H1 (cell line): ENCODE measurements at regions not wholly inside any gene's neighbourhood (a gene's known extent, or its start where the extent isn't known, plus 50 kb on each side); places are given as distances from the start of the nearest gene placed in this dataset.

Source experiments
- CTCF ChIA-PET: fragments of 300-600 bp; sonication (Branson Sonifier 250); formaldehyde crosslinking; loops from one replicate; lab custom pipeline; 2021; ENCODE audit not compliant: partially characterized antibody; lab: Charles Lee
- POLR2A ChIA-PET: fragments of 300-600 bp; sonication (Branson Sonifier 250); formaldehyde crosslinking; loops from one replicate; lab custom pipeline; 2021; ENCODE audit warnings: inconsistent platforms; ENCODE audit not compliant: partially characterized antibody; lab: Charles Lee
- DNase-seq, 2 experiments: peaks; one replicate each; pipeline versions ENCODE4 v3.0.0 to v3.0.0-alpha.2; 2010 to 2022; ENCODE audit warnings: low spot score in 2 of 2, low read depth in 1 of 2, mixed read lengths in 1 of 2
- FAIRE-seq: peaks from 2 replicates; lab custom pipeline; 2011; peaks lifted over from hg19 to GRCh38; lab: Jason Lieb, UNC
- H2AFZ ChIP-seq: 2 replicates; pipeline ENCODE4 v1.8.1; 2012; ENCODE audit warnings: low read length, inconsistent platforms
- H2AK5ac ChIP-seq: 2 replicates; pipeline ENCODE4 v1.6.1; 2013; ENCODE audit warnings: low read depth, low read length
- H2BK120ac ChIP-seq: replicated peaks from 2 replicates; pipeline ENCODE3; 2013; ENCODE audit warnings: low read depth, low read length, inconsistent platforms
- H2BK12ac ChIP-seq: 2 replicates; pipeline ENCODE4 v1.6.1; 2013; ENCODE audit warnings: low read depth, low read length
- H2BK15ac ChIP-seq: 2 replicates; pipeline ENCODE4 v1.6.1; 2013; ENCODE audit warnings: low read length
- H2BK20ac ChIP-seq: 2 replicates; pipeline ENCODE4 v1.6.1; 2013; ENCODE audit warnings: low read length
- H2BK5ac ChIP-seq: 2 replicates; pipeline ENCODE4 v1.6.1; 2013; ENCODE audit warnings: low read depth, low read length
- H3K14ac ChIP-seq: 2 replicates; pipeline ENCODE4 v1.6.1; 2013; ENCODE audit warnings: inconsistent platforms; ENCODE audit not compliant: insufficient read length
- H3K18ac ChIP-seq: 2 replicates; pipeline ENCODE4 v1.6.1; 2013; ENCODE audit warnings: low read length; ENCODE audit errors: extremely low read depth
- H3K23ac ChIP-seq: 2 replicates; pipeline ENCODE4 v1.6.1; 2013; ENCODE audit warnings: inconsistent platforms; ENCODE audit not compliant: insufficient read length
- H3K23me2 ChIP-seq: 2 replicates; pipeline ENCODE4 v1.6.1; 2013; ENCODE audit warnings: low read depth, low read length
- H3K27ac ChIP-seq: 2 replicates; pipeline ENCODE4 v1.6.1; 2011; ENCODE audit warnings: low read depth, low read length, inconsistent platforms
- H3K27me3 ChIP-seq, 4 experiments: replicated peaks in 1 of 4; 1 replicate in 1 of 4; 2 replicates in 3 of 4; pipeline versions ENCODE4 v1.6.1 to v1.8.1; 2011 to 2013; ENCODE audit warnings: low read length in 3 of 4, mild to moderate bottlenecking in 3 of 4, inconsistent platforms in 2 of 4, mixed read lengths in 2 of 4, moderate library complexity in 1 of 4; ENCODE audit not compliant: control insufficient read depth in 3 of 4, insufficient read depth in 3 of 4; ENCODE audit errors: extremely low read depth in 1 of 4
- H3K36me3 ChIP-seq, 4 experiments: 2 replicates each; pipeline versions ENCODE4 v1.6.1 to v1.8.1; 2011 to 2013; ENCODE audit warnings: mild to moderate bottlenecking in 4 of 4, low read length in 3 of 4, moderate library complexity in 2 of 4, control low read depth in 1 of 4, inconsistent platforms in 1 of 4; ENCODE audit not compliant: insufficient read depth in 4 of 4, control insufficient read depth in 2 of 4
- H3K4ac ChIP-seq: replicated peaks from 2 replicates; pipeline ENCODE3; 2013; ENCODE audit warnings: low read length, low read depth, mixed read lengths, inconsistent platforms; ENCODE audit not compliant: insufficient read length
- H3K4me1 ChIP-seq, 4 experiments: replicated peaks in 1 of 4; 1 replicate in 1 of 4; 2 replicates in 3 of 4; pipeline versions ENCODE4 v1.6.1 to v1.8.1; 2011 to 2013; ENCODE audit warnings: low read length in 3 of 4, inconsistent platforms in 2 of 4, mixed read lengths in 1 of 4; ENCODE audit not compliant: insufficient read depth in 4 of 4, control insufficient read depth in 3 of 4
- H3K4me2 ChIP-seq, 2 experiments: 2 replicates each; pipeline versions ENCODE4 v1.6.1 to v1.8.1; 2011 to 2013; ENCODE audit warnings: low read depth in 2 of 2, low read length in 2 of 2, control low read depth in 1 of 2, inconsistent platforms in 1 of 2, mild to moderate bottlenecking in 1 of 2; ENCODE audit not compliant: insufficient read depth in 1 of 2
- H3K4me3 ChIP-seq, 4 experiments: fragments of 200-600, 300-600 bp in 1 of 4; sonication (generic), shearing (Covaris generic), sonication (Bioruptor Twin) in 1 of 4; 2 replicates each; pipeline versions ENCODE4 v1.5.1 to v1.8.1; 2011 to 2016; ENCODE audit warnings: low read length in 4 of 4, low read depth in 3 of 4, control low read depth in 2 of 4, inconsistent platforms in 2 of 4, mild to moderate bottlenecking in 2 of 4, mixed read lengths in 1 of 4, moderate library complexity in 1 of 4; ENCODE audit not compliant: insufficient read depth in 2 of 4; ENCODE audit errors: extremely low read depth in 1 of 4
- H3K56ac ChIP-seq: replicated peaks from 2 replicates; pipeline ENCODE3; 2013; ENCODE audit warnings: low read depth, mild to moderate bottlenecking, mixed read lengths, low read length, inconsistent platforms; ENCODE audit not compliant: insufficient read length
- H3K79me1 ChIP-seq: 2 replicates; pipeline ENCODE4 v1.6.1; 2013; ENCODE audit warnings: low read depth, low read length, control low read depth
- H3K79me2 ChIP-seq, 2 experiments: 2 replicates each; pipeline versions ENCODE4 v1.6.1 to v1.8.1; 2012 to 2013; ENCODE audit warnings: low read length in 2 of 2, mild to moderate bottlenecking in 2 of 2, inconsistent platforms in 1 of 2; ENCODE audit not compliant: insufficient read depth in 2 of 2, control insufficient read depth in 1 of 2
- H3K9ac ChIP-seq, 4 experiments: replicated peaks in 1 of 4; 1 replicate in 1 of 4; 2 replicates in 3 of 4; pipeline versions ENCODE4 v1.6.1 to v1.8.1; 2011 to 2013; ENCODE audit warnings: low read depth in 3 of 4, low read length in 3 of 4, control low read depth in 2 of 4, mild to moderate bottlenecking in 2 of 4, moderate library complexity in 2 of 4, inconsistent platforms in 1 of 4; ENCODE audit errors: extremely low read depth in 1 of 4
- H3K9me3 ChIP-seq, 2 experiments: 2 replicates each; pipeline versions ENCODE4 v1.6.1 to v1.8.1; 2012 to 2013; ENCODE audit warnings: mild to moderate bottlenecking in 2 of 2, moderate library complexity in 2 of 2, control low read depth in 1 of 2, inconsistent platforms in 1 of 2, low read depth in 1 of 2, low read length in 1 of 2, mixed read lengths in 1 of 2; ENCODE audit not compliant: insufficient read depth in 2 of 2
- H4K20me1 ChIP-seq, 2 experiments: replicated peaks in 1 of 2; 2 replicates each; pipeline versions ENCODE3 to v1.8.1; 2011 to 2013; ENCODE audit warnings: inconsistent platforms in 2 of 2, low read length in 2 of 2, mild to moderate bottlenecking in 1 of 2; ENCODE audit not compliant: insufficient read depth in 2 of 2, control insufficient read depth in 1 of 2
- H4K5ac ChIP-seq: 2 replicates; pipeline ENCODE4 v1.6.1; 2013; ENCODE audit warnings: low read length, low read depth, mixed read lengths, inconsistent platforms; ENCODE audit not compliant: insufficient read length
- H4K8ac ChIP-seq: 2 replicates; pipeline ENCODE4 v1.8.0; 2013; ENCODE audit warnings: mild to moderate bottlenecking, moderate library complexity, low read length, inconsistent platforms; ENCODE audit not compliant: insufficient read depth; ENCODE audit errors: extremely low read depth
- H4K91ac ChIP-seq: replicated peaks from 2 replicates; pipeline ENCODE3; 2013; ENCODE audit warnings: low read length, mixed read lengths, inconsistent platforms; ENCODE audit not compliant: insufficient read length
- EP300 ChIP-seq, 2 experiments: IDR thresholded peaks; 1 replicate in 1 of 2; 2 replicates in 1 of 2; pipeline ENCODE4 v1.6.1; 2011 to 2012; ENCODE audit warnings: low read depth in 2 of 2, low read length in 2 of 2, mild to moderate bottlenecking in 2 of 2, borderline replicate concordance in 1 of 2, inconsistent platforms in 1 of 2, moderate library complexity in 1 of 2
- FOSL1 ChIP-seq: IDR thresholded peaks from 2 replicates; pipeline ENCODE4 v1.6.1; 2011; ENCODE audit warnings: mild to moderate bottlenecking, low read depth, low read length, moderate library complexity; ENCODE audit not compliant: insufficient read depth
- SRF ChIP-seq: IDR thresholded peaks from 2 replicates; pipeline ENCODE4 v1.6.1; 2011; ENCODE audit warnings: mild to moderate bottlenecking, low read depth, low read length, moderate library complexity
- SUZ12 ChIP-seq: fragments of 200-600 bp; sonication (generic); IDR thresholded peaks from 2 replicates; pipeline ENCODE4 v1.6.1; 2012; ENCODE audit warnings: mild to moderate bottlenecking, inconsistent platforms, low read length, moderate library complexity, mixed read lengths
- TAF1 ChIP-seq: IDR thresholded peaks from 2 replicates; pipeline ENCODE4 v1.6.1; 2011; ENCODE audit warnings: mild to moderate bottlenecking, low read depth, low read length
- USF2 ChIP-seq: IDR thresholded peaks from 2 replicates; pipeline ENCODE4 v1.6.1; 2011; ENCODE audit warnings: low read length, improper control_type of control experiment
- WGBS, 2 experiments: shearing (Covaris generic) in 1 of 2; methylation state at CpG; one replicate each; pipeline versions ENCODE4 v1.1.6 to v1.1.7; 2013 to 2015; ENCODE audit warnings: low lambda C conversion rate in 2 of 2, mixed read lengths in 2 of 2, inconsistent platforms in 1 of 2, low coverage in 1 of 2, missing lambda C conversion rate in 1 of 2; ENCODE audit not compliant: insufficient replicate concordance in 2 of 2, insufficient coverage in 1 of 2, insufficient read length in 1 of 2; ENCODE audit errors: extremely low coverage in 1 of 2, missing lambda C conversion rate in 1 of 2; 5-methylcytosine and 5-hydroxymethylcytosine counted together

- ChIA-PET CTCF (interaction anchor here (1.7 kb wide), 1 partner anchor 690 kb away, joined by 4 read pairs; no protein-coding TSS in a partner anchor), POLR2A (interaction anchor here (0.6 kb wide), 1 partner anchor 198 kb away, joined by 3 read pairs; no protein-coding TSS in a partner anchor)
- Histone ChIP-seq H3K23me2 (no peaks in the 10 kb centered on the region), H3K79me2 (no peaks in the 10 kb centered on the region), H4K5ac (no peak overlapping the region), H2AFZ (no peak overlapping the region), H3K23ac (no peak overlapping the region), H3K4me1 (no peaks in the 10 kb centered on the region), H2BK15ac (no peak overlapping the region), H2BK20ac (no peak overlapping the region), H3K27me3 (no peaks in the 10 kb centered on the region), H2BK120ac (no peak overlapping the region), H3K4me3 (no peak overlapping the region), H3K56ac (no peak overlapping the region), H3K4me2 (no peak overlapping the region), H4K8ac (no peak overlapping the region), H4K91ac (no peak overlapping the region), H2AK5ac (no peak overlapping the region), H3K18ac (no peak overlapping the region), H3K79me1 (no peaks in the 10 kb centered on the region), H3K27ac (no peak overlapping the region), H3K14ac (no peak overlapping the region), H3K4ac (no peak overlapping the region), H3K9ac (no peak overlapping the region), H2BK5ac (no peak overlapping the region), H3K36me3 (no peaks in the 10 kb centered on the region), H4K20me1 (no peaks in the 10 kb centered on the region), H2BK12ac (no peak overlapping the region), H3K9me3 (no peaks in the 10 kb centered on the region)
- no peak for TF ChIP-seq SRF
- no peak for TF ChIP-seq USF2
- no peak for TF ChIP-seq FOSL1
- TF ChIP-seq TAF1: no peak
- no peak for TF ChIP-seq SUZ12
- no peak for TF ChIP-seq EP300 (IDR thresholded peaks at IDR 0.05; ENCODE audit: borderline replicate concordance in 1 of 2, low read depth in 2 of 2, low read length in 2 of 2)
- DNase-seq: no peak
- FAIRE-seq: no peak
- WGBS, 2 experiments: 84% methylated on average over 5 of the region's 5 CpGs; no CpG with 5 or more reads in 1 of the 2 experiments
Observed at GRCh38 chr5:68973696-68974095, 120.1 kb upstream of the SLC30A5 start.
